Upper lobe of left lung (tissue), 4 donors: ENCODE measurements at regions not wholly inside any gene's neighbourhood (a gene's known extent, or its start where the extent isn't known, plus 50 kb on each side); places are given as distances from the start of the nearest gene placed in this dataset.

Experiments used
- EP300 ChIP-seq, 4 donors: sonication (generic); formaldehyde crosslinking; IDR thresholded peaks; one replicate each; pipeline ENCODE4 v1.5.1; 2017; ENCODE audit warnings: antibody characterized with exemption in 4 of 4, control low read depth in 2 of 4
- POLR2A ChIP-seq, 4 donors: fragments of 450-650 bp; IDR thresholded peaks; one replicate each; pipeline ENCODE4 v1.5.1; 2016 to 2017; ENCODE audit warnings: antibody characterized with exemption in 4 of 4, mild to moderate bottlenecking in 2 of 4
- POLR2AphosphoS5 ChIP-seq, 2 donors: sonication (generic); formaldehyde crosslinking; IDR thresholded peaks; one replicate each; pipeline ENCODE4 v1.5.1; 2017; ENCODE audit warnings: antibody characterized with exemption in 2 of 2
- TF ChIP-seq, protein P1 (sequence below), 6 experiments: fragments of 450-650 bp in 4 of 6; fragments of 200-600 bp in 2 of 6; sonication (generic) in 2 of 6; IDR thresholded peaks; one replicate each; pipeline ENCODE4 v1.5.1; 2016 to 2019; ENCODE audit warnings: antibody characterized with exemption in 6 of 6

DNA sequence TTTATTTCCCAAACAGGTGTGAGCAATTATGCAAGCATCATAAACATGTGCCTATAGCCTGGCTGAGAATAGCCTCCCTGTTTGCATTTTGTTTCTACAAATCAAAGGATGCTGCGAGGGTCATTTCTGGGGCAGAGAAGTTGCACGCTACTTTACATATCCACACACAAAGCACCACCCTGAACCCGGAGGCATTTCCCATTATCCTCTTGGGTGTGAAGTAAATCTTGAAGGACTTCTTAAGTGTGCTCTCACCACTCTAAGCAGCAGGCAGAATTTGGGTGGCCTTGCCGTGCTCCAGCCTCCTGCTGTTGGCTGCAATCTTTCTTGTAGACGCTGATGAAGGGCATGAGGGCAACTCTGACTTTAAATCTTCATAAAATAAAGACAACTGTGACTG is 124.0 kb upstream of the TLE4 start:
- TF ChIP-seq POLR2AphosphoS5 (IDR thresholded peaks at IDR 0.05): no peak
- TF ChIP-seq, protein P1, sequence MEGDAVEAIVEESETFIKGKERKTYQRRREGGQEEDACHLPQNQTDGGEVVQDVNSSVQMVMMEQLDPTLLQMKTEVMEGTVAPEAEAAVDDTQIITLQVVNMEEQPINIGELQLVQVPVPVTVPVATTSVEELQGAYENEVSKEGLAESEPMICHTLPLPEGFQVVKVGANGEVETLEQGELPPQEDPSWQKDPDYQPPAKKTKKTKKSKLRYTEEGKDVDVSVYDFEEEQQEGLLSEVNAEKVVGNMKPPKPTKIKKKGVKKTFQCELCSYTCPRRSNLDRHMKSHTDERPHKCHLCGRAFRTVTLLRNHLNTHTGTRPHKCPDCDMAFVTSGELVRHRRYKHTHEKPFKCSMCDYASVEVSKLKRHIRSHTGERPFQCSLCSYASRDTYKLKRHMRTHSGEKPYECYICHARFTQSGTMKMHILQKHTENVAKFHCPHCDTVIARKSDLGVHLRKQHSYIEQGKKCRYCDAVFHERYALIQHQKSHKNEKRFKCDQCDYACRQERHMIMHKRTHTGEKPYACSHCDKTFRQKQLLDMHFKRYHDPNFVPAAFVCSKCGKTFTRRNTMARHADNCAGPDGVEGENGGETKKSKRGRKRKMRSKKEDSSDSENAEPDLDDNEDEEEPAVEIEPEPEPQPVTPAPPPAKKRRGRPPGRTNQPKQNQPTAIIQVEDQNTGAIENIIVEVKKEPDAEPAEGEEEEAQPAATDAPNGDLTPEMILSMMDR (IDR thresholded peaks at IDR 0.05): no peak
- no peak for TF ChIP-seq POLR2A (IDR thresholded peaks at IDR 0.05)
- no peak for TF ChIP-seq EP300 (IDR thresholded peaks at IDR 0.05)
